Sigmoid colon (tissue), 6 donors: ENCODE measurements at regions not wholly inside any gene's neighbourhood (a gene's known extent, or its start where the extent isn't known, plus 50 kb on each side); places are given as distances from the start of the nearest gene placed in this dataset.

Source experiments
- DNase-seq: peaks from one replicate; pipeline ENCODE4 v3.0.0-alpha.2; 2019
- H3K27ac ChIP-seq, 4 donors: fragments of 200-600 bp; sonication (generic); one replicate each; pipeline ENCODE4 v1.5.1; 2016 to 2019; ENCODE audit warnings: mild to moderate bottlenecking in 1 of 4
- H3K27me3 ChIP-seq, 3 donors: fragments of 200-600 bp; sonication (generic); one replicate each; pipeline ENCODE4 v1.5.1; 2019; ENCODE audit warnings: mild to moderate bottlenecking in 1 of 3
- H3K36me3 ChIP-seq, 4 donors: fragments of 200-600 bp; sonication (generic); one replicate each; pipeline ENCODE4 v1.5.1; 2016 to 2019
- H3K4me1 ChIP-seq, 4 donors: fragments of 200-600 bp; sonication (generic); one replicate each; pipeline ENCODE4 v1.5.1; 2017 to 2019
- H3K4me3 ChIP-seq, 4 donors: fragments of 200-600 bp; sonication (generic); one replicate each; pipeline ENCODE4 v1.5.1; 2017 to 2019; ENCODE audit warnings: mild to moderate bottlenecking in 2 of 4, moderate library complexity in 1 of 4
- H3K9me3 ChIP-seq, 4 donors: fragments of 200-600 bp in 3 of 4; sonication (generic) in 3 of 4; one replicate each; pipeline versions ENCODE4 v1.5.1 to v1.6.1; 2013 to 2019
- CTCF ChIP-seq, 4 experiments: fragments of 450-650 bp in 3 of 4; fragments of 200-600 bp in 1 of 4; IDR thresholded peaks; one replicate each; pipeline ENCODE4 v1.5.1; 2016 to 2019; ENCODE audit warnings: antibody characterized with exemption in 4 of 4, mild to moderate bottlenecking in 3 of 4, moderate library complexity in 2 of 4
- EP300 ChIP-seq, 4 donors: sonication (generic); formaldehyde crosslinking; IDR thresholded peaks; one replicate each; pipeline ENCODE4 v1.6.1; 2017; ENCODE audit warnings: antibody characterized with exemption in 4 of 4
- POLR2A ChIP-seq, 2 donors: fragments of 450-650 bp; IDR thresholded peaks; one replicate each; pipeline ENCODE4 v1.6.1; 2016; ENCODE audit warnings: antibody characterized with exemption in 2 of 2, mild to moderate bottlenecking in 2 of 2, moderate library complexity in 2 of 2
- POLR2AphosphoS5 ChIP-seq, 4 donors: sonication (generic); formaldehyde crosslinking; IDR thresholded peaks; one replicate each; pipeline ENCODE4 v1.6.1; 2017; ENCODE audit warnings: antibody characterized with exemption in 4 of 4
- WGBS, 2 donors: extraction: QIAGEN DNeasy Blood & Tissue Kit; methylation state at CpG; one replicate each; pipeline ENCODE4 v1.1.7; 2013; 5-methylcytosine and 5-hydroxymethylcytosine counted together
- intact Hi-C: fragments of 100-400 bp; cut with DNase I; formaldehyde crosslinking; loops from one replicate; pipeline ENCODE4 v1.15.1; 2023
- donor health status: healthy with polysubstance abuse.
- donor health status: healthy.

- TF ChIP-seq POLR2AphosphoS5 (IDR thresholded peaks at IDR 0.05) (no peak), CTCF (IDR thresholded peaks at IDR 0.05) (no peak), POLR2A (IDR thresholded peaks at IDR 0.05) (no peak), EP300 (IDR thresholded peaks at IDR 0.05) (no peak)
- no peak for DNase-seq
Measured at GRCh38 chr2:71991397-71991796, 156.3 kb downstream of the CYP26B1 start.

GRCh38 chr2:71990826-71991225 is 156.8 kb downstream of the CYP26B1 start:
- H3K9me3 ChIP-seq = no peaks in the 10 kb centered on the region
- WGBS, 2 donors = 90 to 94% methylated on average over 3 of the region's 3 CpGs
- H3K27me3 ChIP-seq = no peaks in the 10 kb centered on the region
- TF ChIP-seq EP300 (IDR thresholded peaks at IDR 0.05) = no peak
- no peak for TF ChIP-seq POLR2AphosphoS5 (IDR thresholded peaks at IDR 0.05)
- TF ChIP-seq CTCF (IDR thresholded peaks at IDR 0.05) = no peak
- no peaks in the 10 kb centered on the region for H3K4me1 ChIP-seq
- no peak for DNase-seq
- H3K27ac ChIP-seq = no peak overlapping the region
- intact Hi-C loops = loop anchor here (10.0 kb wide), 1 partner anchor 186 kb away; no protein-coding TSS in a partner anchor
- no peak overlapping the region for H3K4me3 ChIP-seq
- no peaks in the 10 kb centered on the region for H3K36me3 ChIP-seq

More at GRCh38 chr2:71991397-71991796, 156.3 kb downstream of the CYP26B1 start:
- Histone ChIP-seq H3K4me3 (no peak overlapping the region), H3K36me3 (no peaks in the 10 kb centered on the region), H3K27me3 (no peaks in the 10 kb centered on the region), H3K27ac (no peak overlapping the region), H3K4me1 (no peaks in the 10 kb centered on the region), H3K9me3 (no peaks in the 10 kb centered on the region)
- intact Hi-C loops = loop anchor here (10.0 kb wide), 1 partner anchor 187 kb away; no protein-coding TSS in a partner anchor
- 92% methylated on average over 4 of the region's 4 CpGs for WGBS, 2 donors

GRCh38 chr2:71990122-71990521 is 157.5 kb downstream of the CYP26B1 start:
- intact Hi-C loops = loop anchor here (10.0 kb wide), 1 partner anchor 185 kb away; no protein-coding TSS in a partner anchor
- H3K4me3 ChIP-seq = no peak overlapping the region
- H3K27ac ChIP-seq = no peak overlapping the region
- H3K9me3 ChIP-seq = no peaks in the 10 kb centered on the region
- TF ChIP-seq POLR2AphosphoS5 (IDR thresholded peaks at IDR 0.05) (no peak), POLR2A (IDR thresholded peaks at IDR 0.05) (no peak), EP300 (IDR thresholded peaks at IDR 0.05) (no peak), CTCF (IDR thresholded peaks at IDR 0.05) (no peak)
- H3K27me3 ChIP-seq = no peaks in the 10 kb centered on the region
- DNase-seq = no peak
- 93% methylated on average over 6 of the region's 6 CpGs for WGBS, 2 donors
- no peaks in the 10 kb centered on the region for H3K36me3 ChIP-seq
- H3K4me1 ChIP-seq = no peaks in the 10 kb centered on the region

- no peaks in the 10 kb centered on the region for H3K27me3 ChIP-seq
Measured at GRCh38 chr2:71989671-71990070, 158.0 kb downstream of the CYP26B1 start.

More at GRCh38 chr2:71989671-71990070, 158.0 kb downstream of the CYP26B1 start:
- no peaks in the 10 kb centered on the region for H3K4me1 ChIP-seq
- TF ChIP-seq POLR2A (IDR thresholded peaks at IDR 0.05) = no peak
- no peak for TF ChIP-seq POLR2AphosphoS5 (IDR thresholded peaks at IDR 0.05)
- no peak for TF ChIP-seq CTCF (IDR thresholded peaks at IDR 0.05)
- TF ChIP-seq EP300 (IDR thresholded peaks at IDR 0.05) = no peak
- H3K36me3 ChIP-seq = no peaks in the 10 kb centered on the region
- H3K9me3 ChIP-seq = no peaks in the 10 kb centered on the region
- no peak overlapping the region for H3K27ac ChIP-seq
- DNase-seq = no peak
- intact Hi-C loops = loop anchor here (10.0 kb wide), 1 partner anchor 185 kb away; no protein-coding TSS in a partner anchor
- 93% methylated on average over 5 of the region's 5 CpGs for WGBS, 2 donors
- no peak overlapping the region for H3K4me3 ChIP-seq
